ENCODE measurements at regions not wholly inside any gene's neighbourhood (a gene's known extent, or its start where the extent isn't known, plus 50 kb on each side); places are given as distances from the start of the nearest gene placed in this dataset.

DNA sequence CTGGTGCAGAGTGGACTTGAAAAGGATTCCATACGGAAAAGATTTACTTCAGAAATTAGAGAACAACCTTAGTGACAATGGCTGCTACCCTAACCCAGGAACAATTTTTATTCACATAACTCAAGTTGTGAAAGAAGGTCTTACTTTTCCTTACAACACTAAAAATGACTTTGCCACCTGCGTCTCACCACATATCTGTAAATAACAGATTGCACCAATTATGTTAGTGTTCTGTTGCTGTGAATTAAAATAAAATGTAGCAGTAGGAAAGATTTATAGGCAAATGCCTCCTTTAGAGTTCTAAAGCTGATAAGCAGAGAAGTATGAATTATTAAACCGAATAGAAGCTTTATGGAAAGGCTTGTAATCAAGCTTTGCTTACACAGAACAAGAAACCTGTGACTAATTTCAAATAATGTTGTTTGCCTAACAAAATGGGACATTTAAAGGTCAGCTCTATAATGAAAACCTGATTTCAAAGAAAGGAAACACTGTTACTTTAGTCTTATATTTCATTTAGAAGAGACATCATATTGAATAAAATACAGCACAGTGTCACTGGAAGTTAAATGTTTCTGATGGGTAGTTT lies 2237.8 kb downstream of the LRRC4C start:
- no peaks in the 10 kb centered on the region for H3K4me1 Mint-ChIP-seq
- no peaks in the 10 kb centered on the region for H3K36me3 Mint-ChIP-seq
- peaks cover 11% of the 10 kb centered on the region for H3K9me3 Mint-ChIP-seq
- H3K27me3 Mint-ChIP-seq = no peaks in the 10 kb centered on the region
- no peak overlapping the region for H3K4me3 Mint-ChIP-seq
- H3K27ac Mint-ChIP-seq = no peak overlapping the region
- ATAC-seq = no peak

GRCh38 chr11:39220501-39221230 lies 2238.8 kb downstream of the LRRC4C start:
- H3K36me3 Mint-ChIP-seq = no peaks in the 10 kb centered on the region
- no peaks in the 10 kb centered on the region for H3K27me3 Mint-ChIP-seq
- peaks cover 11% of the 10 kb centered on the region for H3K9me3 Mint-ChIP-seq
- H3K4me3 Mint-ChIP-seq = no peak overlapping the region
- no peak for ATAC-seq
- H3K27ac Mint-ChIP-seq = no peak overlapping the region
- no peaks in the 10 kb centered on the region for H3K4me1 Mint-ChIP-seq

DNA sequence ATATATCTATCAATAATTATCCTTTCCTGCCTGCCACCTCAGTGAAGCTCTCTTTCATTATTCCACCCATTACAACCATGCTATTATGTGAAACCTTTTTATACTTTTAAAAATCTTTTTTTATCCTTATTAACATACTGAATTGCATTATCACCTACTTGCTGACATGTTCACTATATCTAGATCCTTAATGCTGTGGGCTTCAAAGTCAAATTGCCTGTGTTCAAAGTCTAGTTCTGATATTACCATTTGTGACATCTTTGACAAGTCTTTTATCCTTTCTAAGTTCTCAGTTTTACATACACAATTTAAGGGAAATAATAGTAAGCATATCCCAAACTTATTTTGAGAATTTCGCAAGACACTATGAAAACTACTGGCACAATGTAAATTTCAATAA lies 2239.4 kb downstream of the LRRC4C start:
- Mint-ChIP-seq H3K4me3 (no peak overlapping the region), H3K4me1 (no peaks in the 10 kb centered on the region)
- no peak for ATAC-seq

GRCh38 chr11:39209981-39210380 lies 2249.5 kb downstream of the LRRC4C start:
- Mint-ChIP-seq H3K36me3 (no peaks in the 10 kb centered on the region), H3K4me3 (no peak overlapping the region), H3K4me1 (no peaks in the 10 kb centered on the region), H3K27ac (no peak overlapping the region), H3K27me3 (no peaks in the 10 kb centered on the region), H3K9me3 (peaks cover 3% of the 10 kb centered on the region)
- ATAC-seq = no peak

More for the DNA sequence above, 2239.4 kb downstream of the LRRC4C start:
- H3K9me3 Mint-ChIP-seq = peaks cover 11% of the 10 kb centered on the region
- H3K36me3 Mint-ChIP-seq = no peaks in the 10 kb centered on the region
- H3K27me3 Mint-ChIP-seq = no peaks in the 10 kb centered on the region
- no peak overlapping the region for H3K27ac Mint-ChIP-seq

GRCh38 chr11:39205236-39205995 lies 2254.0 kb downstream of the LRRC4C start:
- no peaks in the 10 kb centered on the region for H3K36me3 Mint-ChIP-seq
- no peak for ATAC-seq
- no peaks in the 10 kb centered on the region for H3K9me3 Mint-ChIP-seq
- no peaks in the 10 kb centered on the region for H3K27me3 Mint-ChIP-seq
- H3K27ac Mint-ChIP-seq = no peak overlapping the region
- no peaks in the 10 kb centered on the region for H3K4me1 Mint-ChIP-seq
- no peak overlapping the region for H3K4me3 Mint-ChIP-seq

DNA sequence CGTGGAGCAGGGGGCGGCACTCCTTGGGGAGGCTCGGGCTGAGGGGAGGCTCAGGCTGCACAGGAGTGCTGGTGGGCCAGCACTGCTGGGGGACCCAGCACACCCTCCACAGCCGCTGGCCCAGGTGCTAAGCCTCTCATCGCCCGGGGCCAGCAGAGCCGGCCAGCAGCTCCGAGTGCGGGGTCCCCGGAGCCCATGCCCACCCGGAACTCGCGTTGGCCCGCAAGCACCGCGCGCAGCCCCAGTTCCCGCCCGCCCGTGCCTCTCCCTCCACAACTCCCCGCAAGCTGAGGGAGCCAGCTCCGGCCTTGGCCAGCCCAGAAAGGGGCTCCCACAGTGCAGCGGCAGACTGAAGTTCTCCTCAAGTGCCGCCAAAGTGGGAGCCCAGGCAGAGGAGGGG lies 2266.8 kb downstream of the LRRC4C start:
- Mint-ChIP-seq H3K4me1 (no peaks in the 10 kb centered on the region), H3K36me3 (no peaks in the 10 kb centered on the region), H3K9me3 (no peaks in the 10 kb centered on the region), H3K27me3 (no peaks in the 10 kb centered on the region), H3K4me3 (no peak overlapping the region), H3K27ac (no peak overlapping the region)
- ATAC-seq = no peak

DNA sequence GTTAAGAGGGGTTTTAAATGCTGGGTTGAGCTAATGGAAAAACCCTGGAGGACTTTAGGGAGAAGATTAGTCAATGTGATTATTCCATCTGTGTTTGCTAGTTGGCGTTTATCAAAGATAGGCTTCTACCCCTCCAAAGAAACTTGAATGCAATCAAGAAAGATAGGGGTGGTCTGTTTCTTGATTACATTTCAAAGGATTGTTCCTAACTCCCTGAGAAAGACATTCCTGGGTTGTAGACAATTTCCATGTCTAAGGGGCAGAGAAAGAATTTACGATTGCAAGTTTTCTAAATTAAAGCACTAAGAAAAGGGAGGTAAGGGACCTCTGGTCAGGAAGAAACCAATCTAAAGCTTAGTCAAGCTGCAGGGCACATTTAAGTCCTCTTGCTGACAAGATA lies 2268.7 kb downstream of the LRRC4C start:
- Mint-ChIP-seq H3K36me3 (no peaks in the 10 kb centered on the region), H3K4me1 (no peaks in the 10 kb centered on the region), H3K9me3 (peaks cover 6% of the 10 kb centered on the region), H3K4me3 (no peak overlapping the region), H3K27ac (no peak overlapping the region), H3K27me3 (no peaks in the 10 kb centered on the region)
- ATAC-seq = no peak

- no peak for ATAC-seq
- Mint-ChIP-seq H3K27ac (no peak overlapping the region), H3K4me3 (no peak overlapping the region), H3K9me3 (peaks cover 9% of the 10 kb centered on the region), H3K27me3 (no peaks in the 10 kb centered on the region), H3K4me1 (no peaks in the 10 kb centered on the region), H3K36me3 (no peaks in the 10 kb centered on the region)
These were observed 2281.8 kb downstream of the LRRC4C start for GRCh38 chr11:39177678-39178077.

- H3K27ac Mint-ChIP-seq = no peak overlapping the region
- no peaks in the 10 kb centered on the region for H3K4me1 Mint-ChIP-seq
- no peak overlapping the region for H3K4me3 Mint-ChIP-seq
- no peaks in the 10 kb centered on the region for H3K36me3 Mint-ChIP-seq
- H3K9me3 Mint-ChIP-seq = peaks cover 10% of the 10 kb centered on the region
- ATAC-seq = no peak
- H3K27me3 Mint-ChIP-seq = no peaks in the 10 kb centered on the region
These were observed 2284.5 kb downstream of the LRRC4C start for GRCh38 chr11:39174965-39175364.

DNA sequence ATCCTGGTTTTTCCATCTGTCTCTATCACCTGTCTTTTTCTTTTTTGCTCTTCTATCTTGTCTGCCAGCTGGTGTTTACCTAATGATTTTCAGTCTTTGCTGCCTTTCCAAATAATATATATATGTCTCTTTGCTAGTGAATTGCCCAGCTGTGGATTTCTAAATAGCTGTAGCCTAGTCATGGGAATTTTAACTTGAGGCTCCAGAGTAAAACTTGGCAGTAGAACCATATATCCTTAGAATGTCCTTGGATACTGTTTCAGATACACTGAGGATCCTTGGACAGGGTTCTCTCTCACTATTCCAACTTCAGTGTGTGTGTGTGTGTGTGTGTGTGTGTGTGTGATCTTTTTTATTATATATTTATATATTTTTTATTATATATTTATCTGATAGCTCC lies 2285.3 kb downstream of the LRRC4C start:
- Mint-ChIP-seq H3K9me3 (peaks cover 10% of the 10 kb centered on the region), H3K4me1 (no peaks in the 10 kb centered on the region), H3K27ac (no peak overlapping the region), H3K4me3 (no peak overlapping the region), H3K36me3 (no peaks in the 10 kb centered on the region), H3K27me3 (no peaks in the 10 kb centered on the region)
- no peak for ATAC-seq

- H3K27me3 Mint-ChIP-seq = no peaks in the 10 kb centered on the region
- no peak overlapping the region for H3K27ac Mint-ChIP-seq
- no peak for ATAC-seq
These were observed 2294.4 kb downstream of the LRRC4C start for GRCh38 chr11:39165021-39165420.

DNA sequence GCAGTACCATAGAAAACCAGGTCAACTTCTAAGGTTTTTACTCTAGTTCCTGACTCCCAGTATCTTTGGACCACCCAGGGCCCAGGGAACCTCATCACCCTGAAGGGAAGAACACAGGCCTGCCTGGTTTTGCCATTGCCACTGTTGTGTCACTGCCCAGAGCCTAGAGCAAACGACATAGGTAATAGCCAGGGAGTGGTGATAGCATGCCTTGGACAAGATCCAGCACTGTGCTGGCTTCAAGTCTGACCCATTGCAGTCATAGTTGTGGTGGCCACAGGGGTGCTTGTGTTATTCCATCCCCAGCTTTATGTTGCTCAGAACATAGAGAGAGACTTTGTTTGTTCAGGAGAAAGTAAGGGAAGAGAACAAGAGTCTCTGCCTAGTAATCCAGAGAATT lies 2310.2 kb downstream of the LRRC4C start:
- H3K27ac Mint-ChIP-seq = no peak overlapping the region
- peaks cover 3% of the 10 kb centered on the region for H3K9me3 Mint-ChIP-seq
- no peaks in the 10 kb centered on the region for H3K27me3 Mint-ChIP-seq
- no peaks in the 10 kb centered on the region for H3K4me1 Mint-ChIP-seq
- no peaks in the 10 kb centered on the region for H3K36me3 Mint-ChIP-seq
- no peak overlapping the region for H3K4me3 Mint-ChIP-seq
- ATAC-seq = no peak

More at GRCh38 chr11:39165021-39165420, 2294.4 kb downstream of the LRRC4C start:
- no peak overlapping the region for H3K4me3 Mint-ChIP-seq
- H3K9me3 Mint-ChIP-seq = no peaks in the 10 kb centered on the region
- no peaks in the 10 kb centered on the region for H3K36me3 Mint-ChIP-seq
- no peaks in the 10 kb centered on the region for H3K4me1 Mint-ChIP-seq

DNA sequence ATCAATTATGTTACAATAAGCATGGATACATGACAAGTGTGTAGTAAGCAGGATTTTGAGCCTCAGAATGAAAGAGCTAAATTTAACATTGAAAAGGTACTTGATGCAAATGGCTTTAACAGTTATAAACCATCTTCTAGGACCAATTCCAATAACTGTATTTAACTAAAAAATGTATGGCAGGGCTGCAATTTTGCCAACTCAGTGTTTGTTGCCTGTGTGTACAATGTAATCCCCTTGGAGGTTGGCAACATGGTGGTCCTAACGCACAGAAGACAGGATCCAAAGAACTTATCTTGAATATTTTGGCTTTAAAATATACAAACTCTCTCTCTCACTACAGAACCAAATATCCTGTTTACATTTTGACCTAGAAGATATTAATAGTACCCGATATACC lies 2314.1 kb downstream of the LRRC4C start:
- H3K27me3 Mint-ChIP-seq = no peaks in the 10 kb centered on the region
- H3K4me1 Mint-ChIP-seq = no peaks in the 10 kb centered on the region
- H3K36me3 Mint-ChIP-seq = no peaks in the 10 kb centered on the region
- H3K4me3 Mint-ChIP-seq = no peak overlapping the region
- ATAC-seq = no peak
- peaks cover 7% of the 10 kb centered on the region for H3K9me3 Mint-ChIP-seq
- H3K27ac Mint-ChIP-seq = no peak overlapping the region

GRCh38 chr11:39144351-39145130 lies 2314.9 kb downstream of the LRRC4C start:
- Mint-ChIP-seq H3K4me3 (no peak overlapping the region), H3K36me3 (no peaks in the 10 kb centered on the region), H3K27ac (no peak overlapping the region), H3K4me1 (no peaks in the 10 kb centered on the region), H3K9me3 (peaks cover 4% of the 10 kb centered on the region), H3K27me3 (no peaks in the 10 kb centered on the region)
- no peak for ATAC-seq

GRCh38 chr11:39139581-39139980 lies 2319.9 kb downstream of the LRRC4C start:
- Mint-ChIP-seq H3K36me3 (no peaks in the 10 kb centered on the region), H3K4me1 (no peaks in the 10 kb centered on the region), H3K27me3 (no peaks in the 10 kb centered on the region), H3K27ac (no peak overlapping the region), H3K9me3 (peaks cover 8% of the 10 kb centered on the region), H3K4me3 (no peak overlapping the region)
- ATAC-seq = no peak

All from stimulated activated memory B cell treated with anti-CD40 and anti-IgM and Interleukin-4, amounts not matched to agents 10 μg/mL and 1 μg/mL and 100 μg/mL, for 72 hours (primary cell).